Esophagus muscularis mucosa (tissue), 4 donors: ENCODE measurements at regions not wholly inside any gene's neighbourhood (a gene's known extent, or its start where the extent isn't known, plus 50 kb on each side); places are given as distances from the start of the nearest gene placed in this dataset.

ENCODE experiments used
- CTCF ChIP-seq, 3 experiments: fragments of 200-600 bp in 2 of 3; fragments of 450-650 bp in 1 of 3; sonication (generic) in 2 of 3; IDR thresholded peaks; one replicate each; pipeline ENCODE4 v1.5.1; 2017 to 2019; ENCODE audit warnings: antibody characterized with exemption in 3 of 3, mild to moderate bottlenecking in 2 of 3, moderate library complexity in 1 of 3
- EP300 ChIP-seq: sonication (generic); formaldehyde crosslinking; IDR thresholded peaks from one replicate; pipeline ENCODE4 v1.6.1; 2017; ENCODE audit warnings: antibody characterized with exemption
- POLR2A ChIP-seq: fragments of 450-650 bp; IDR thresholded peaks from one replicate; pipeline ENCODE4 v1.6.1; 2017; ENCODE audit warnings: antibody characterized with exemption, moderate library complexity, mild to moderate bottlenecking, low read depth
- POLR2AphosphoS5 ChIP-seq, 2 donors: sonication (generic); formaldehyde crosslinking; IDR thresholded peaks; one replicate each; pipeline ENCODE4 v1.6.1; 2017; ENCODE audit warnings: antibody characterized with exemption in 2 of 2

GRCh38 chr4:62865261-62865660 is 1544.0 kb downstream of the TECRL start:
- no peak for TF ChIP-seq EP300
- no peak for TF ChIP-seq CTCF (IDR thresholded peaks at IDR 0.05)
- TF ChIP-seq POLR2A, result no peak
- no peak for TF ChIP-seq POLR2AphosphoS5 (IDR thresholded peaks at IDR 0.05)
